Globus pallidus (tissue), 1 donor: ENCODE measurements at regions not wholly inside any gene's neighbourhood (a gene's known extent, or its start where the extent isn't known, plus 50 kb on each side); places are given as distances from the start of the nearest gene placed in this dataset.
A peak's percentile ranks its signal among the peaks of the same experiment; 100 is the strongest.
"Not testable (repeated sequence)": the region's sequence is repeated elsewhere in the genome, so short reads cannot be mapped to it uniquely, and the experiment has no call there.

ENCODE experiments used
- DNase-seq: peaks from one replicate; pipeline ENCODE4 v3.0.0-alpha.2; 2015; ENCODE audit warnings: low spot score

DNA sequence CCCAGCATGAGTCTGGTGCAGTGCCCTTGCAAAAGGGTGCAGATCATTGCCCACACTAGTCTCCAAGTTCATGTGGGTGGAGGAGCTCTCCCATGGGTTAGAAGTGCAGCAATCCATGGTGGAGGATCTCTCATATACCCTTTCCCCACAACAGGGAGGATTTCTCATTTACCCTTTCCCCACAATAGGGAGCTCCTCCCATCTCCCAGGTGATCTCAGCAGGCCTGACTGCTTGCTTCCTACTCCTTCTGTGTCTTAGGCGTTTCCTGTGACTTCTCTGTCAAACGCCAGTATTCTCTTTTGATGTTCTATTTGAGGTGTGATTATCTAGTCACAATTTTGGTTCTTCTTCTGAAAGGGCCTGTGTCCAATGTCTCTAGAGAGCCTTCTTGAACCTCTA lies 133.8 kb upstream of the RFX3 start:
- no peak for DNase-seq

- no peak for DNase-seq
Observed at GRCh38 chr9:3658964-3659363, 133.2 kb upstream of the RFX3 start.

DNA sequence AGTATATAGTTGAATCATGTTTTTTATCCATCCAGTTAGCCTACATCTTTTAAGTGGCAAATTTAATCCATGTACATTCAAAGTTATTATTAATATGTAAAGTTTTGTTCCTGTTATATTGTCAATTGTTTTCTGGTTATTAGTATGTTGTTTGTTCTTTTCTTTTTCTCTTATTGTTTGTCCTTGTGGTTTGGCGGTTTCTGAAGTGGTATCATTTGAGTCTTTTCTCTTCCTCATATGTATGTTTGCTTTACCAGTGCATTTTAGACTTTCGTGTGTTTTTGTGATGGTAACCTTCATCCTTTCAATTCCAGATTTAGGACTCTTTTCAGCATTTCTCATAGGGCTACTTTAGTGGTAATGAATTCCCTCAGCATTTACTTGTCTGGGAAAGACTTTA lies 130.4 kb upstream of the RFX3 start:
- DNase-seq: no peak

- no peak for DNase-seq
Observed at GRCh38 chr9:3650994-3651622, 125.3 kb upstream of the RFX3 start.

DNA sequence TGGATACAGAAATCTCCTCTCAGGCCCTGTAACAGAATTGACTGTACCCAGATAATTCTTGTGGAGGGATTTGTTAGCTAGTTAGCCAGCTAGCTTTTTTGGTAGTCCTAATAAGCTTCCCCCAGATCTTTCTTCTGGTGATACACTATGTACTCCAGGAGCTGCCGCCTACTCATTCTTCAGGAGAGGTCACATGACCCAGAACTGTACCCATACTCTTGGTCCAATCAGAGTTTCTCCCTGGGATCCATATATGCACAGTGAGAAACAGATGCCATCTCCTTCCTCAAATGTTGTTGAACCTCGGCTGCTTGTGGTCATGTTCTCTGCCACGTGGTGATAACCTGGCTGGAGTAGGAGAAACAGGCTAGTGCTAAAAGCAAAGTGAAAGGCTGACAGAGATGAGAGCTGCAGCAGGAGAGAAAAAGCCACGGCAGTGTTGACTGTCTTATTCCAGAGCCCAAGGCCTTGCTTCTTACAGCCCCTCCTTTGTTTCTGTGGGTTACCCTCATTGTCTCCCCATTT lies 123.0 kb upstream of the RFX3 start:
- no peak for DNase-seq

- no peak for DNase-seq
Observed at GRCh38 chr9:3648266-3648665, 122.5 kb upstream of the RFX3 start.

DNA sequence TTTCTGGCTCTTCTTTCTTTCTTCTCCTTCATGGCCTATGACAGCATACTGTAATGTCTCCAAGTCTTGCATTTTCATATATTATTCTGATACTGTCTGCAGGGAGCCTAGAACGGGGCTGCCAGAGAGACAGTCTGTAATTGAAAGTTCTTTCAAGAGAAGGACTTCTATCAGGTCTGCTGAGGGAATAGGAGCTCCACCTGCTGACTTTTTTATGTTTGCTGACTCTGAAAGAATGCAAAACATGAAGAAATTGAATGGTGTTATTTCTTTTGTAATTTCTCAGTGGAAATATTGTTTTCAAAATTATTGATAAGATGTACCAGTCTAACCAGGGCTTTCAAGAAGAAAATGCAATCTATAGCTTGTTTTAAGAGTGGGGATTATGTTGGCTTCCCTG lies 121.9 kb upstream of the RFX3 start:
- DNase-seq: no peak

GRCh38 chr9:3646226-3646625 lies 120.4 kb upstream of the RFX3 start:
- DNase-seq: no peak

DNA sequence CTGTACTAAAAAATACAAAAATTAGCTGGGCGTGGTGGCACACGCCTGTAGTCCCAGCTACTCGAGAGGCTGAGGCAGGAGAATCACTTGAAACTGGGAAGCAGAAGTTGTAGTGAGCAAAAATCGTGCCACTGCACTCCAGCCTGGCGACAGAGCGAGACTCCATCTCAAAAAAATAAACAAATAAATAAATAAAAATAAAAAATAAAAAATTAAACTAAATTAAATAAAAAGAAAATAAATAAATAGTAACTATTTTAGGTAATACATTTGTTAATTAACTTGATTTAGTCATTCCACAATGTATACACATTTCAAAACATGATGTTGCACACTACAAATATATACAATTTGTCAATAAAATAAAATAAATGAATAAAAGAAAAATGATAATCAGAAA lies 116.3 kb upstream of the RFX3 start:
- DNase-seq: not testable (repeated sequence)

GRCh38 chr9:3629495-3629894 lies 103.7 kb upstream of the RFX3 start:
- DNase-seq: no peak

GRCh38 chr9:3628239-3628638 lies 102.4 kb upstream of the RFX3 start:
- DNase-seq: no peak

DNA sequence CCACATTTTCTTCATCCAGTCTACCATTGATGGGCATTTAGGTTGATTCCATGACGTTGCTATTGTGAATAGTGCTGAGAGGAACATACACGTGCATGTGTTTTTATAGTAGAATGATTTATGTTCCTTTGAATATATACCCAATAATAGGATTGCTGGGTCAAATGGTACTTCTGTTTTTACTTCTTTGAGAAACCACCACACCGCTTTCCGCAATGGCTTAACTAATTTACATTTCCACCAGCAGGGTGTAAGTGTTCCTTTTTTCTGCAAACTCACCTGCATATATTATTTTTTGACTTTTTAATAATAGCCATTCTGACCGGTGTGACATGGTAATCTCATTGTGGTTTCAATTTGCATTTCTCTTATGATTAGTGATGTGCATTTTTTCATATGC lies 82.2 kb upstream of the RFX3 start:
- no peak for DNase-seq

DNA sequence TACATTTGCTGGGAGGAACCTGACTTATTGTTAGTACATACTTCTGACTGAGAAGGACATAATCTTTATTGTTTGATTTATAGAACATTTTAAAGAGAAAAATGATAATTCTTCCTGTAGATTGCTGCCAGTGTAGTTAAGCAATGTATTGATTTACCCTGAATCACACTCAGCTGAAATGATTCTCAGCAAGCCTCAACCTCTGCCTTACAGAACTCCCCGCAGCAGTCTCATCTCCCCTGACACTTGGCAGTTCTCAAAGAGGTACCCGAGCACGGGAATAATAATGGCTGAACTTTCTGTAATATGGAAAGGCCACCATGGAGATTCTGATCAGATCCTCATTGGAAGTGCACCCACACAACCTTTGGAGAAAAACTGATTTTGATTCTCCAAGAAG lies 74.9 kb upstream of the RFX3 start:
- no peak for DNase-seq

DNA sequence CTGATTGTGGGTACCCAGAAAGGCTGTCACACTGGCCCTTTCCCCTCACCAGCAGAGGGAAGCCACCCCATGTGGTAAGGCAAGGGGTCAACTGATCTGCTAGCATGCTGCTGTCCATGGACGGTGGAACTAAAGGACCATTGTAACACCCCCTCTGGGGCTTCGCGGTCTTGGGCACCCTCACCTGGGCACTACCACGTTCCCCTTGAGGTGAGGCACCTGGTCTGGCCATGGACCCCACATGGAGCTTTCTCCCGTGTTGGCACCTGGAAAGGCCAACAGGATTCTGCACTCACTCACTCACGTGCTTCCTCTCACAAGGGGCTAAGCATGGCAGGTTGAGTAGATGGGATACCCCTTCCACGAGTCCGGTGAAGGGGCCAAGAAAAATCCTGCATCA lies 72.0 kb upstream of the RFX3 start:
- no peak for DNase-seq

DNA sequence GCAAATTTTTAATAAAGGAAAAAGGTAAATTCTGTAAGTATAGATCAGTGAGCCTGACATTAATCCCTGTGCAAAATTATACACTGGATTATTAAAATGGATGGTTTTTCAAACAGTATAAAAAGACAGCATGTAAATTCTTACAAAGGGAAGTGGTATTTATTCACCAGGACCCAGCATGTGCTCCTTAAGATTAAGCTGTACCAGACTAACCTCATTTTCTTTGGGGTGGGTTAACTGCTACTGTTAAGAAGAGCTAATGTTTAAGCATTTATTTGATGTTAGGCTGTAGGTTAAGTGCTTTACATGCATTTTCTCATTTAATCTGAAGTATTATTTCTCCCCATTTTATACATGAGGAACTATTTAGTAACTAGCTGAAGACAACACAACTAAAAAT lies 60.3 kb upstream of the RFX3 start:
- DNase-seq: no peak

DNA sequence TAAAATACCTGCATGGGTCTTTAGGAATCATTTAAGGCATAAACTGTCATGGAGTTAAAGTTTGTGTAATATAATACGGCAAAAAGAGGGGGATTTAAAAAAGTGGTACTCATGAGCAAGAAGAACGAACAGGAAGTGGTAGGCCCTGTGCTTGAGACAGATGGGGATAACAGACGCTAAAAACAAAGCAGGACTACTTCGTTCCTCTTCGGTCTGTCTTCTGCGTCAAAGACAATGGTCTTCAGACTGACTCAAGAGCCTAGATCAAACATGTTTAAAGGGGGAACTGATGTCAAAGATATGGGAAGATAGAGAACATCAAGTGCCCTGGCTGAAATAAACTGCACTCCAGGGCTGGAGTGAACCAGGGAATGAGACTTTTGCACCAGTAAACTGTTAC lies 59.8 kb upstream of the RFX3 start:
- DNase-seq: peak; percentile 26

DNA sequence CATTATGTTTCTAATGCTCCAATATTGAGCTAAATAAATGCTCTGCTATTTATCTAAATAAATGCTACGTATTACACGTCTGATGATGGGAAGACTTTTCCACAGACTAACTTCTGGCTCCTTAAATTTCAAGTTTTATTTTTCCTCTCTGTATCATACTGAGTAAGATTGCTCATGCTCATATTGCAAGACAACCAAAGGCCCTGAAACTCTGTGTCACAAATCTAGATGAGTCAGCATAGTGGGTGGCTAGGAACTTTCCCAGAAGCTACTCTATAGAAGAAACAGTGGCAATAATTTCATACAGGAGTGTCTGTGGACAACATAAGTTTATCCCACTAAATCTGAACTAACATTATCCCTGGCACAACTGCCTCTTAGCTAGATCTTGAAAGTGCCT lies 53.0 kb upstream of the RFX3 start:
- DNase-seq: no peak

DNA sequence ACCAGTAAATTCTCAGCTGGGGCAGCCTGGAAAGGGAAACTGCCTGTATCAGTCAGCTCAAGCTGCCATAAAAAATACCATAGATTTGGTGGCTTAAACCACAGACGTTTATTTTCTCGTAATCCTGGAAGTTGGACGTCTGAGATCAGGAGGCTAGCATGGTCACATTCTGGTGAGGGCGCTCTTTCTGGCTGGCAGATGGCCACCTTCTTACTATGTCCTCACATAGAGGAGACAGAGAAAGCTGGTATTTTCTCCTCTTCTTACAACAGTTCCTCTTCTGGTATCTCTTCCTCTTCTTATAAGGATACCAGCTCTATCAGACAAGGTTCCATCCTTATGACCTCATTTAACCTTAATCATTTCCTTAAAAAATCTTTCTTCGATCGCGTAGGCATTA lies 50.5 kb upstream of the RFX3 start:
- peak; percentile 41 for DNase-seq

- no peak for DNase-seq
Observed at GRCh38 chr9:3575821-3576220, 50.0 kb upstream of the RFX3 start.
